Embryonic facial prominence (tissue), 1 donor: ENCODE measurements at regions not wholly inside any gene's neighbourhood (a gene's known extent, or its start where the extent isn't known, plus 50 kb on each side); places are given as distances from the start of the nearest gene placed in this dataset.
"Not testable (repeated sequence)": the region's sequence is repeated elsewhere in the genome, so short reads cannot be mapped to it uniquely, and the experiment has no call there.

Experiments
- DNase-seq: peaks from one replicate; pipeline ENCODE4 v3.0.0-alpha.2; 2016; ENCODE audit errors: extremely low spot score

- no peak for DNase-seq
Observed at GRCh38 chr9:75754080-75754479, 136.4 kb upstream of the PCSK5 start.

GRCh38 chr9:75775166-75775565, 115.3 kb upstream of the PCSK5 start:
- no peak for DNase-seq

DNA sequence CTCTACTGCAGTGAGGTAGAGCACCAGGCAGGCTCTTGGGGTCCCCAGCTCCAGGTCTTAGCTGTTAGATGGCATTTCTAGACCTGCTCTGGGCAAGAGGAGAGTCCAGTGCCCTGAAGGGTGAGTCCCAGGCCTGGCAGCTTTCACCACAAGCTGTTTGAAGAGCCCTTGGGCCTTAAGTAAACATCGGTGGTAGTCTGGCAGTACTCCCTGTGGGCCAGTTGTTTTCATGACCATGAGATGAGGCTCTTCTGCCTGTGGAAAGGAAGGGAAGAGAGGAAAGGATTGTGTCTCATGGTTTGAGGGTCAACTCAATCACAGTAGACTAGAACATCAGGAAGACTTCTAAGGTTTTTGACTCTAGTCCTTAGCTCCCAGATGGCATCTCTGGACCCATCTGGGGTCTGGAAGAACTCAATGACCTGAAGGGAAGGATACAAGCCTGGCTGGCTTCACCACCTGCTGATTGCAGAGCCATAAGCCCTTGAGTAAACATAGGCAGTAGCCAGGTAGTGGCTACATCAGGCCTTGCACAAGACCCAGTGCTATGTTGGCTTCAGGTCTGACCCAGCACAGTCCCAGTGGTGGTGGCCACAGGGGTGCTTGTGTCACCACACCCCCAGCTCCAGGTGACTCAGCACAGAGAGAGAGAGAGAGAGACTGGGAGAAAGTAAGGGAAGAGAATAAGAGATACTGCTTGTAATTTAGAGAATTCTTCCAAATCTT, 114.3 kb upstream of the PCSK5 start:
- DNase-seq, result no peak

DNA sequence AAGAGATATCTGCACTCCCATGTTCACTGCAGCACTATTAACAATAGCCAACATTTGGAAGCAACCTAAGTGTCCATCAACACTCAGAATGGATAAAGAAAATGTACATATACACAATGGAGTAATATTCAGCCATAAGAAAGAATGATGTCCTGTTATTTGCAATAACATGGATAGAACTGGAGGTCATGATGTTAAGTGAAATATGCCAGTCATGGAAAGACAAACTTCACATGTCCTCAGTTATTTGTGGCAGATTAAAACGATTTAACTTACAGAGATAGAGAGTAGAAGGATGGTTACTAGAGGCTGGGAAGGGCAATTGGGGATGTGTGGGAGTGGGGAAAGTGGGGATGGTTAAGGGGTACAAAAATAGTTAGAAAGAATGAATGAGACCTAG, 110.3 kb upstream of the PCSK5 start:
- DNase-seq, result no peak

- DNase-seq, result no peak
Observed at GRCh38 chr9:75788006-75788634, 102.4 kb upstream of the PCSK5 start.

- DNase-seq, result no peak
Observed at GRCh38 chr9:75797085-75797580, 93.3 kb upstream of the PCSK5 start.

GRCh38 chr9:75798505-75798904, 92.0 kb upstream of the PCSK5 start:
- no peak for DNase-seq

DNA sequence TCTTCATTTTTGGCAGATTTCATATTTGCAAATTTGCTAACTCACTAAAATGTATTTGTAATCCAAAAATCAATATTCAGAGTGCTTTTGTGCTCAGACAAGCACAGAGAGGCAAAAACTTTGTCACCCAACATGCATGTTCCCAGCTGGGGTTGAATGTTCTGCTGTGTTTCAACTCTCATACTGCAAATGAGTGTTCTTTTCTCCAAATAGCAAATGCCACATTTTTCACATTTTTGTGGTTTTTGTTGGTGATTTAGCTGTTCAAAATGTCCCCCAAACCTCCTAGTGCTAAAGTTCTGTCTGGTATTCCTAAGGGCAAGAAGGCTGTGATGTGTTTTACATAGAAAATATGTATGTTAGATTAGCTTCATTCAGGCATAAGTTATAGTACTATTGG, 87.3 kb upstream of the PCSK5 start:
- no peak for DNase-seq

GRCh38 chr9:75810063-75810462, 80.4 kb upstream of the PCSK5 start:
- no peak for DNase-seq

GRCh38 chr9:75811692-75812091, 78.8 kb upstream of the PCSK5 start:
- DNase-seq, result no peak

- no peak for DNase-seq
Observed at GRCh38 chr9:75812141-75812540, 78.3 kb upstream of the PCSK5 start.

DNA sequence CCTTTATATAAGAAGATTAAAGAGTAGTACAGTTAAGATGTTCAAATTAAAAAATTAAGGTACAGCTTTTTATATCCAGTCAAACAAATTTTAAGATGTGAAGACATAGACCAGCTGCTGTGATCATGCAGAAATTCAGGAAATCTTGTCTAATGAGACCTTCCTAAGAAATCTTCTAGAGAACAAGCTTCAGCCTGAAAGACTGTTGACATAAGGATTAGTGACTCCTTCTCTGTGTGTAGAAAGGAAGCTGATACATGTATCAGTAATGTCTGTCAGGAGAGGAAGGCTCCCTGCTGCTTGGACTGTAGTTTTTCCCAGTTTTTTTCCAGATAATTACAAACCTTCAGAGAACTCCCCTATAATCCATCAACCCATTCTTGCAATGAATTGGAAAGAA, 75.8 kb upstream of the PCSK5 start:
- no peak for DNase-seq

DNA sequence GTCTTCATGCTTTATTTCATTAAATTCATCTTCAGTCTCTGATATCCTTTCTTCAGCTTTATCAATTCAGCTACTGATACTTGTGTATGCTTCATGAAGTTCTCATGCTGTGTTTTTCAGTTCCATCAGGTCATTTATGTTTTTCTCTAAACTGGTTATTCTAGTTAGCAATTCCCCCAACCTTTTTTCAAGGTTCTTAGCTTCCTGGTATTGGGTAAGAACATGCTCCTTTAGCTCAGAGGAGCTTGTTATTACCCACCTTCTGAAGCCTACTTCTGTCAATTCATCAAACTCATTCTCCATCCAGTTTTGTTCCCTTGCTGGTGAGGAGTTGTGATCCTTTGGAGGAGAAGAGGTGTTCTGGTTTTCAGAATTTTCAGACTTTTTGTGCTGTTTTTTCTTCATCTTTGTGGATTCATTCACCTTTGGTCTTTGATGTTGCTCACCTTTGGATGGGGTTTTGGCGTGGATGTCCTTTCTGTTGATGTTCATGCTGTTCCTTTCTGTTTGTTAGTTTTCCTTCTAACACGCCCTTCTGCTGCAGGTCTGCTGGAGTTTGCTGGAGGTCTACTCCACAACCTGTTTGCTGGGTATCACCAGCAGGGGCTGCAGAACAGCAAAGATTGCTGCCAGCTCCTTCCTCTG, 69.9 kb upstream of the PCSK5 start:
- DNase-seq, result not testable (repeated sequence)

GRCh38 chr9:75823151-75823550, 67.3 kb upstream of the PCSK5 start:
- DNase-seq, result no peak

- no peak for DNase-seq
Observed at GRCh38 chr9:75824816-75825568, 65.5 kb upstream of the PCSK5 start.

DNA sequence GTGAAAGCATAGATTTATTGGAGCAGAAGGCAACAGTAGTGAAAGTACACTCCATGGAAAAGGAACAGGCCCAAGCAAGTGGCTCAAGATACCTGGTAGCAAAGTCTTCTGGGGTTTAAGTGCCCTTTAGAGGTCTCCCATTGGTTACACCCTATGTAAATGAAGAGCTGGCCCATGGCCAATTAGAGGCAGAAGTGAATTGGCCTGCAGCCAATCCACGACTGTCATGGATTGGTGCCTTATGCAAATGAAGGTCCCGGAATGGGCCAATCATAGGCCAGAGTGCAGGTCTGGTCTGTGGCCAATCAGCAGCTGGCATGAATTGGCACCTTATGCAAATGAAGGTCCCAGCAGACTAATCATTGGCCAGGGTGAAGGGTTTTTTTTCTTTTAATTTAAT, 64.2 kb upstream of the PCSK5 start:
- no peak for DNase-seq

- DNase-seq, result no peak
Observed at GRCh38 chr9:75830303-75830702, 60.2 kb upstream of the PCSK5 start.

DNA sequence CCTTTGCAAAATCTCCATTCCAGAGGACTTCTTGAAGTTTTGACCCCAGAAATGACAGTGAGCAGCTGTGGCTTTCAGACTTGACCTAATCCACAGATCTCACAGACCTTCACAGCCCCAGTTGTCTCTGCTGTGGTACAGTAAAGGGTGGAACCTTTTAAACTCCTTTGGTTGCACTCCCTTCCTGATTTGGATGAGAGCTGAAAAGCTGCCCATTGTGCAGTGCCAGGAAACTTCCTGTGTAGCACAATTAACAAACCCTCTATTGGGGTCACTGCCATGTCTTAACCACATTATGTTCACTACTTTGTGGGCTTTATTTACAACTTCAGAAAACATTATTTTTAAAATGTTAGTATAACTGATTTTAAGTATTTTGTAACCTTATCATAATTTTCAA, 56.7 kb upstream of the PCSK5 start:
- no peak for DNase-seq

DNA sequence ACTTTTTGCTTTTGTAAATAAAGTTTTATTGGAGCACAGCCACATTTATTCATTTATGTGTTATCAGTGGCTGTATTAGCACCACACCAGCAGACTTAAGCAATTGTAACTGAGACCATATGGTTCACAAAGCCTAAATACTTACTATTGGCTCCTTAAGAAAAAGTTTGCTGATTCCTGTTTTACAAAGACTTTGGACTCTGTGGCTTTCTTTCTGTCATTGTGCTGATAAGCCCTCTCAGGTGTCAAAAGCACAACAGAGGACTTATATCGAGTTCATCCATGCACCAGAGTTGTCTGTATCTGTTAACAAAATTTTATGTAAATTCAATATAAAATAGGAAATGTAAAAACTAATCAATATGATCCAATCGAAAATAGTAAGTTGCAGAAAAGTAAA, 55.6 kb upstream of the PCSK5 start:
- DNase-seq, result no peak
